ENCODE measurements at regions not wholly inside any gene's neighbourhood (a gene's known extent, or its start where the extent isn't known, plus 50 kb on each side); places are given as distances from the start of the nearest gene placed in this dataset.
A peak's percentile ranks its signal among the peaks of the same experiment; 100 is the strongest.
"Not testable (repeated sequence)": the region's sequence is repeated elsewhere in the genome, so short reads cannot be mapped to it uniquely, and the experiment has no call there.

DNA sequence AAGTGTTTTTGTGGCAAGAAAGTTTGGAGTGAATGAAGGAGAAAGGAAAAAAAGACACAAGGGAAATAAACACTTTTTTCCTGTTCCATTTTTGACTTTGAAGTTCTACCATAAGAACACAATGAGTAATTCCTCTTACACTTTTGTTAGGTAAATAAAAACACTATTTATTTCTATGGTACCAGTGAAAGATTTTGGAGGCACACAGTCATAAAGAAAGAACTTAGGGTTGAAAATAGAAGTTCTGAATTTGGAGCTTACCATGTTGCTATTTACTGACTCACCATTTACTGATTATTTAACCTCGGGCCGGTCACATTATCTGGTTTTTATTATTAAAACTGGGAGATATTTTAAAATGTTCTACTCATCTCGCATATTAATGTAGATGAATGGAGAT, 367.8 kb downstream of the TLE1 start:
- DNase-seq, result no peak

- peak; percentile 3 for DNase-seq
Measured at GRCh38 chr9:81320909-81321482, 368.4 kb downstream of the TLE1 start.

DNA sequence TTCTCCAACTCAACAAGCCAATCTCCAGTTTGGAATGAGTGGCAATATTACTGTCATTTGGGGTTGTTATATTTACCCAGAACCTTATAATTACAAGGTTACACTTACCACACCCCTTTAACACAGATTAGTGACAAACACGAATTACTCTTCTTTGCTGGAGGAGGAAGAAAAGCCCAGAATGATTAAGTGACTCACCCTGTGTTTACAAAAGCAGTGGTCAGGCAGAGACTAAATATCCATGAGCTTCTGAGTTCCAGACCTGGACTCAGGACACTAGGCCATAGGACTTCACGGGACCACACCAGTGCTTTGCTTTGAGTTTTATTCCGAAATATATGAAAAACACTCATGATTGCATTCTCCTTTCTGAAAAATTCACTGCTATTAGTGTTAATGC, 370.8 kb downstream of the TLE1 start:
- no peak for DNase-seq

DNA sequence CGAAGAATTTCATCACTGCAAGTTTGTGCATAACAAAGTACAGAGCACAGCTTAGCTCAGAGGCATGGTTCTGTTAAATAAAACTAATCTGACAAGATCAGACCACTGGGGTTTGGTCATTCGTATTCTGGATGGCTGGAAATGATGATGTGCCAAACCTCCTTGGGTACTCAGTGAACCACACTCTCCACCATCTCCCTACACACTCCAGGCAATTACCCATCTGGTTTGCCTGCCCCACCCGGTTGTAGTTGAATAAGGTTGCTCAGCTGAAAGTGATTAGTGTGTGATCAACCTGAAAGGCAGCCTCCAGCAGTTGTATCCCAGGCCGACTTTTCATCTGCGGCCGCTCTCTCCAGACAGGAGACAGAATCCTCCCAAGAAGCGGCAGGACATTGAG, 371.4 kb downstream of the TLE1 start:
- DNase-seq, result no peak

DNA sequence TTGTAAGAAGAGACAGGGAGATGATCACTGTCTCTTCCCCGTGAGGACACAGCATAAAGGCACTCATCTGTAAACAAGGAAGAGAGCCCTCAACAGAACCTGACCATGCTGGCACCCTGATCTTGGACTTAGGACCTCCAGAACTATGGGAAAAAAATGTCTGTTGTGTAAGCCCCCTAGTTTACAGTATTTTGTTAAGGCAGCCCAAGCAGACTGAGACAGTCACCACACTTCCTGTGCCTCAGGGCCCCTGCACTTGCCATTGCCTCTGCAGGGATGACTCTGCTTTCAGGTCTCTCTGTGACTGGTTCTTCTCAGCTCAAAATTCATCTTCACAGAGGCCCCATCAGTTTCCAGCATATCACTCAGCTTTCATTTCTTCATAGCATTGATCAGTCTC, 372.1 kb downstream of the TLE1 start:
- DNase-seq, result no peak

GRCh38 chr9:81314490-81314889, 374.9 kb downstream of the TLE1 start:
- DNase-seq, result no peak

DNA sequence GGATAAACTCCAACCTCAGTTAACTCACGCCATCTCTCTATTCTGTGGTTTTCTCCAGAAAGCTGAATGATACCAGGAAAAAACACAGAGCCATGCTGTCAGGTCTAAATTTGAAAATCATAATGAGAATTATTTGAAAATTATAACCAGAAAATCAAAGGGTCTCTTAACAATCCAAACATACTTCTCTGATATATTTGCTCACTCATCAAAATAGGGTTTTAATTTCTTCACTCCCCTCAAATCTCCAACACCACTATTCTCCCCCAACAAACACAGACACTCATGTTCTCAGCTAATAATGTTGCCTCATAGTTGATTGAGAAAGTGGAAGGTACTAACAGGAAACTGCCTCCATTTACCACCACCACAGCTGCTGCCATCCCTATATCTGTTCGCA, 375.5 kb downstream of the TLE1 start:
- DNase-seq, result no peak

- DNase-seq, result no peak
Measured at GRCh38 chr9:81312346-81312745, 377.0 kb downstream of the TLE1 start.

DNA sequence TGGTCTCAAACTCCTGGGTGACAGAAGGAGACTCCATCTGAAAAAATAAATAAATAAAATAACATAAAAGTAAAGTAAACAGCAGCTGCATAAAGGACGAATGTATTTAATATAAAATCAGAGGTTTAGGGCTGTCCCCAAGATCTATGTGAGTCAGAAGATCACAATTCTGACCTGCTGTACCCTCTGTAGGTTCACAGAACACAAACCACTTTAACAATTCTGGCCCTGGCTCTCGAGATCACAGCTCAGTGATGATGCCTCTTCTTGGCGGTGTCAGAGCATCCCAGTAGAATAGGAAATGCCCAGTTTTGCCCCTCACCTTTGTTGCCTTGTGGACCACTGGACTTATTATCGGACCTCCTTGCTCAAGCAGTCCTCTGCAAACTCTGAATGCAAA, 380.9 kb downstream of the TLE1 start:
- no peak for DNase-seq

DNA sequence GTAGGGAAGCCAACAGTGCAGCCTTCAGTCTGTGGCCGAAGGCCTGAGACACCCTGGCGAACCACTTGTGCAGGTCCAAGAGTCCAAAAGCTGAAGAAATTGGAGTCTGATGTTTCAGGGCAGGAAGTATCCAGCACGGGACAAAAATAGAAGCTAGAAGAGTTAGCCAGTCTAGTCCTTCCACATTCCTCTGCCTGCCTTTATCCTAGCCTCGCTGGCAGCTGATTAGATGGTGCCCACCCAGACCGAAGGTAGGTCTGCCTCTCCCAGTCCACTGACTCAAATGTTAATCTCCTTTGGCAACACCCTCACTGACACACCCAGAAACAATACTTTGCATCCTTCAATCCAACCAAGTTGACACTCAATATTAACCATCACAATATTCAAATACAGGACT, 381.6 kb downstream of the TLE1 start:
- DNase-seq, result not testable (repeated sequence)

GRCh38 chr9:81305561-81306182, 383.7 kb downstream of the TLE1 start:
- DNase-seq, result no peak

- no peak for DNase-seq
Measured at GRCh38 chr9:81303658-81304057, 385.7 kb downstream of the TLE1 start.

DNA sequence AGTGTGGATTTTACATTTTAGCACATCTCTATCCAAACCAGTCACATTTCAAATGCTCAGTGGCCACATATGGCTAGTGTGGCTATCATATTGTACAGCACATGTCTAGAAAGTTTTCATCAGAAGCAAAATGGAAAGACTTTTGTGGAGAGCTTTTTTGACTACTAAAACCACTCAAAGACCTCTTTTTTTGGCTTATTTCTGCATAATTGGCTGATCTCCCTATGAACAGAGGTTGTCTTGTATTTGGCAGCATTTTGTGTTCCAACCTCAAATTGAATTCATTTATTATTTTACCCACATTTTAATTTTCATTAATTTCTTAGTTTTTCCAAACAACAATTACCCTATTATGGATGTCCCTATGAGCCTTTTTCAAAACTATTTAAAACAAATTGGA, 395.7 kb downstream of the TLE1 start:
- DNase-seq, result no peak

- DNase-seq, result no peak
Measured at GRCh38 chr9:81292056-81292805, 397.1 kb downstream of the TLE1 start.

DNA sequence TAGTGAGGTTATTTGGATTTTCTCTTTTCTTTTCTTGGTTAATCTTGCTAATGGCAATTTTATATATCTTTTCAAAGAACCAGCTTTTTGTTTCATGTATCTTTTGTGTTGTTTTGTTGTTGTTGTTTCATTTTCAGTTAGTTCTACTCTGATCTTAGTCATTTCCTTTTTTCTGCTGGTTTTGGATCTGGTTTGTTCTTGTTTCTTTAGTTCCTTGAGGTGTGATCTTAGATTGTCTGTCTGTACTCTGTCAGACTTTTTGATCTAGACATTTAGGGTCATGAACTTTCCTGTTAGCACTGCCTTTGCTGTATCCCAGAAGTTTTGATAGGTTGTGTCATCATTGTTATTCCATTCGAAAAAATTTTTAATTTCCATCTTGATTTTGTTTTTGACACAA, 399.7 kb downstream of the TLE1 start:
- DNase-seq, result no peak

DNA sequence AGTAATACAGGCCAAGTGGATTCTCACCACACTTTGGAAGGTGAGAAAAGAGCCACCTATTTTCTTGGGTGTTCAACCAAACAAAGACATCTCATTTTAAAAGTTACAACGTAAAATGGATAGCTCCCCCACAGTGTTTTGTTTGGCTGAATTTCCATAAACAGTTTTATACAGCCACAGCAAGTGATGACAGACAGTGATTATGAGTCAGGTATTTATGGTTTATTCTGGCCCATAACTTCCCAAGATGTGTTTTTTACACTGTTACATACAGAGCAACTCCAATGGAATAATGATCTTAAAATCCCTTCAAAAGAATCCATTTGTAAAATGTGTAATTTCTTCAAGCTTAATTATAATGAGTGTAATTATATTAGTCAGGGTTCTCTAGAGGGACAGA, 421.3 kb downstream of the TLE1 start:
- no peak for DNase-seq

- no peak for DNase-seq
Measured at GRCh38 chr9:81266674-81267073, 422.7 kb downstream of the TLE1 start.

DNA sequence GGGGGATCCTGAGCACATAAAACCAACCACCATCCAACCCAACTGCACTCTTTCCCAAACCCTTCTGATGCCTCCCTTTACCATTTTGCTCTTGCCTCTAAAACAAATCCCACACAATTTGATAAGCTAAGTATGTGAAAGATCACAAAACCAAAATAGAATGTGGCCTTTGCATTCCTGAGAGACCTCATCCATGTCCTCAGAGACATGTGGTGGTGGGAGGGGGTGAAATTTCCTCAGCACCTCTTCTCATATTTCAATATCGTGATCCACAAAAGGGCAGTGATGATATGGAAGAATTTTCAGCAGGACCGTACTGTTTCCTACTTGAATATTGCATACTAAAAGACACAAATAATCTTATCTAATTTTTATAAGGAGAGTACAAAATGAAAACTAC, 423.3 kb downstream of the TLE1 start:
- no peak for DNase-seq

GRCh38 chr9:81264516-81264915, 424.8 kb downstream of the TLE1 start:
- peak; percentile 42 for DNase-seq

DNA sequence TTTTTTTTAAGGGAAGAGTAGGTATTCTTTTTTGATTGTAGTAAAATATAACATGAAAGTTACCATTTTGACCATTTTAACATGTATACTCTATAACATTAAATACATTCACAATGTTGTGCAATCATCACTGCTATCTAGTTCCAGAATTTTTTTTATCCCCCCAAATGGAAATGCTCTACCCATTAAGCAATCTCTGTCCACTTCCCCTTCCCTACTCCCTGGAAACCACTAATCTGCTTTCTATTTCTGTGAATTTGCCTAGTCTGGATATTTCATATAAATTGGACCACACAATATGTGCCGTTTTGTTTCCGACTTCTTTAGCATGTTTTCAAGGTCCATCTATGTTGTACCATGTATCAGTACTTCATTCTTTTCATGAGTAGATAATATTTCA, 429.5 kb downstream of the TLE1 start:
- no peak for DNase-seq

- DNase-seq, result no peak
Measured at GRCh38 chr9:81256368-81256767, 433.0 kb downstream of the TLE1 start.

DNA sequence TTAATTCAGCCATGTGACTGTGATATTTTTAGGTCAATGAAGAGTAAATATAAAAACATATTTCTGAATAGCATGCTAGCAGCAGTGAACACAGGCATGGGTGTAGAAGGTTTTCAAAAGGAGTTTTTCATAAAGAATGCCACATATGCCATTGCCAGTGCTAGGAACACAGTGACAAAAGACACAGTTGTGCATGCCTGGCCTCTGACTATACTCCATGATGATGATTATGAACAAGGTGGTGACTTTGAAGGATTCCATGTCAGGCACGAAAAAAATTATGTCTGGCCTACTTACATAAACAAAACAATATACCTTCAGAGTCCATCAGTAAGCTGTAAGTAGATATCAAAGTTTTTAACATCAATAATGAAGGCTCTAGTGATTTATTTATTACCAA, 438.7 kb downstream of the TLE1 start:
- no peak for DNase-seq

DNA sequence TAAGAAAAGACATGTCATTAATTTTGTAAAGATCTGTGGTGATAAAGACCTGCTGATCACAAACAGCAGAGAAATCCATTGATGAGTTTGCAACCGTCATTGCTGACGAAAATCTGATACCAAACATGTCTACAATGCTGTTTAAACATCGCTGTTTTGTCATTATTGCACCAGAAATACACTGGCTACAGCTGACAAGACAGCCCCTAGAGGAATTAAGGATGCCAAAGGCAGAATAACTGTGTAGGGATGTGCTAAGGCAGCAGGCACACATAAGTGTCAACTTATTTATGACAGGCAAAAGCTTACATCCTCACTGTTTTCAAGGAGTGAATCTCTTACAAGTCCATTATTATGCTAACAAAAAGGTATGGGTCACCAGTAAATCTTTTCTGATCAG, 439.3 kb downstream of the TLE1 start:
- DNase-seq, result no peak

GRCh38 chr9:81245254-81245956, 443.9 kb downstream of the TLE1 start:
- no peak for DNase-seq
